ENCODE measurements at regions not wholly inside any gene's neighbourhood (a gene's known extent, or its start where the extent isn't known, plus 50 kb on each side); places are given as distances from the start of the nearest gene placed in this dataset.
A peak's percentile ranks its signal among the peaks of the same experiment; 100 is the strongest.

GRCh38 chr13:53749306-53749705 lies 720.7 kb downstream of the OLFM4 start:
- no peak for DNase-seq

DNA sequence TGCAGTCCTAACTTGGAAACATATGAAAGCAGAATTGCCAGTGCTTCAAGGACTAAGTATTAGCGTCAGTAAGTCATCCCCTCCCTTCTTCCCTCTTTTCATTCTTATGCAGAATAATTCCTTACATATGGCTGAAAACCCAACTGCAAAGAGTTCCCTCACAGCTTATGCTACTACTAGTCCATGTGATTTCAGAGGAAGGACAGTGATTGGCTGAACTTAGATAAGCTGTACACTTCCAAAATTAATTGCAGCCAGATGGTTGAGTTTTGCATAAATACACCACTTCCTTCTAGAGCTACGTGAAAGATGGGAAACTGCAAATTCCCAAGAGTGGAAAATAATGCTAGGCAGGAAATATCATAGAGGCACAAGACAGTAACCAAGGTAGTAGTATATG lies 730.4 kb downstream of the OLFM4 start:
- DNase-seq = no peak

DNA sequence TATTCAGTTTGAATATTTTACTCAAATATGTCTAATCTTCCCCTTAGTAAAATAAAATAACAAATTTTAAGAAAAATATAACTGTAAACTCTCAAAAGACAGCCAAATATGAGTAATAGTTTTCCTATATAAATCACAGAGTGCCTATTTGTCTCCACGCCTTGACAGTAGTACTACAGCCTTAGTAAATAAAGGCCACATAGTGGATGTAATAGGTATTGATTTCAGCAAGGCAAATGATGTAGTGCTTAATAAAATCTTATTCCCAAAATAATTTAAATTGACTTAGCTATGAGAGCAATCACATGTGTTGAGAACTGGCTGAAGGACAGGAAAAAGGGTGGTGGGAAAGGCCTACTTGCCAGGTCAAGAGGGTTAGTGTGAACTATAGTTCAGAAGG lies 747.2 kb downstream of the OLFM4 start:
- no peak for DNase-seq

DNA sequence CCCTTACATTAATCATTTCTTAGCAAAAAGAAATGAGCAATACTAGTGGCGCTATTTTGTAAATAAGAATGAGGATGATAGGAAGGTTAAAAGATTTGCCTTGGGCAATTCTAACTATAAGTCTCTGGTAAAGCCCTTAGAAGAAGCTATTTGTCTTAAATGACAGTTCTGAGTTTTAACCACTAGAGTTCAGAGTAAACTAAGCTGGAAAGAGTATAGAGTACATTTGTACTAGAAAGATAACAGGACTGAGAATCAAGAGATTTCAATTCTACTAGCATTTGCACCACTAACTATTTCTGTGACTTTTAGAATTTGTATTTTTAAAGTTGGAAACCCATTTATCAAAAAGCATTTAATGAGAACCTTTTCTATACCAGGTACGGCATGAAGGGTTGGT lies 750.3 kb downstream of the OLFM4 start:
- DNase-seq = no peak

DNA sequence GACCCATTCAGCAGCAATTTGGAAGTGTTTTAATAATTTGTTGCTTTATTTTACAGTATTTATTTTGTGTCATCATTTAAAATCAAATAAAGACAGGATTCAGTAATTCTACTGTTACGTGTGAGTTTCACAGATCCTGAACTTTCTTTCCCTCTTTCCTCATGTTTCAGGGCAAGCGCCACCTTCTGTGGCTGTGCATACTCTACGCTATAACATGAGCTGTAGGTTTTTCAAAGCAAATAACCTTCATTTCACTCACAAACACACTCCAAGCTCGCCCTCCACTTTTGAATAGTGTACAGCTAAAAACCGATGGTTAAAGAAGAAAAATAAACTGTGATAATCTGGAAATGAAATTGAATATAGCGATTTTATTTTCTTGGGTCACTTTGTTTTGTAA lies 753.3 kb downstream of the OLFM4 start:
- no peak for DNase-seq

- peak; percentile 6 for DNase-seq
These were observed 753.9 kb downstream of the OLFM4 start for GRCh38 chr13:53782488-53782961.

DNA sequence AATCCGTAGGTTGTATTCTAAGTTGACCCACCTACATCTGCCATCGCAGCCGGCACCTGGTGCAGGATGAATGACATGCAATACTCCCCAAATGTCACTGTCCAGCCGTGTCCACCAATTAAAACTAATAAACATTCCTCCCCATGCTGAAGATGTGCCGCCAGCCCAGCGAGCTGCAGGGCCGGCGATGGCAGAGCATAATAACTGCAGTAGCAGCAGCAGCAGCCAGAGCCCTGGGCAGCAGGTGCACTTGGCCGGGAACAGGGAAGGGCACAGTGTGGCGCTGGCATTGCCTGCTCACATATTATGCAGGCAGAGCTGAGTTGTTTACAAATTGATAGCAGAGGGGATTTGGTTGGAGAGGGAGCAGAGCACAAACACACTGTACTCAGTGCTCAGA lies 754.9 kb downstream of the OLFM4 start:
- no peak for DNase-seq

DNA sequence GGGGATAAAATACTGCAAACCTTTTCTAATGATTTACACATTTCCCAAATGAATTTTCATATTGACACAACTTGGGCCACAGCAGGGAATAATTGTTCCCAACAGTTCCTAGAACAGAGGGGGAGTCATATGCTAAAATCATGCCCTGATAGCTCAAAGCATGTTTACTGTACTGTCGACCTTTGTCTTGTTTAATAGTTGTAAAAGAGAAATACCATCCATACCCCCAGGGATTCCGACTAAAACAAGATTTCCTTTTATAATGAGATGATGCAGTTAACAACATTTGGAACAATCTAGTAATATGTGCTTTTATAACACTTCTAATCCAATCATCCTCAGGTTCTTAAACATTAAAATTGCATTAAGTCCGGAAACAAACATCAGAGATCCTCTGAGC lies 759.7 kb downstream of the OLFM4 start:
- no peak for DNase-seq

- no peak for DNase-seq
These were observed 771.4 kb downstream of the OLFM4 start for GRCh38 chr13:53800011-53800410.

DNA sequence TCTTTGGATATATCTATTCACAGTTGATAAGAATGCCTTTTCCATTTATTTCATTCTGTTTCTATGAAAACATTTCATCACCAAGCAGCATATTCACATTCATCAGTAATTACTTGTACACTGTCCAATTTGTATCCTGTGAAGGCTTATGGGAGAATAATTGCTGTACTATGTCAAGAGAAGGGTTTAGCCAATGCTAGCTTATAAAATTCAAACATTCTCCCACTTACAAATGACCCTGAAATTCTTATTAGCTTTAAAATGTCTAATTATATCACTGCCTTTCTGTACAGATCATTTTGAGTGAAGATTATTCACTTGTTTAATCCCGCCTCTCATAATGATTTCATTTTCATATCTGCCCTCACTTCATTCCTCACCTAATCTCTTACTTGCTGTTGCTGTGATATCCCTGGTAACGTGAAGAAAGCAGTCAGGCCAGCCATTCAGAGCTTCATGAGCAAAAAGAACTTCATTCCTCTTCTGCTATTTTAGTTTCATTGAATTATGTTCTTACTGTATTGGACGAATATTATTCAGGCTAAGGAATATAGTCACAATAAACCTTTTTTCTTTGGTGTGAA lies 778.7 kb downstream of the OLFM4 start:
- no peak for DNase-seq

DNA sequence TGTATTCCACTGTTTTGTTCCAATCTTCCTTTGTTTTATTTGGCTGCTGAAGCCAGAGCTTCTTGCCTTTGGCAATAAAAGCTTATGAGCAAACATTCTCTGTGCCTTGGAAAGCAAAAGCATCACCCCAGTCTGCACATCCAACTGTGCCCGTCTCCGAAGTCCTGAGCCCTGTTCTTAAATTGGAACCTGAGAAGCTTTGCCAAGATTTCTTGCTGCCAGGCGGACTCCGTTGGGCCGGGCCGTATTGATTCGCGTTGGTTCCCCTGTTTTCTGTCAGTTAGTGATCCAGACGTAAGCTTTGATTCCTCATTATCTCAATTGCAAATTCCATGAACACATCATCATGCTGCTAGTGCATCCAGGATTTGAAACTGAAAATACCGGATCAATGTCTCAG lies 793.0 kb downstream of the OLFM4 start:
- DNase-seq = no peak

DNA sequence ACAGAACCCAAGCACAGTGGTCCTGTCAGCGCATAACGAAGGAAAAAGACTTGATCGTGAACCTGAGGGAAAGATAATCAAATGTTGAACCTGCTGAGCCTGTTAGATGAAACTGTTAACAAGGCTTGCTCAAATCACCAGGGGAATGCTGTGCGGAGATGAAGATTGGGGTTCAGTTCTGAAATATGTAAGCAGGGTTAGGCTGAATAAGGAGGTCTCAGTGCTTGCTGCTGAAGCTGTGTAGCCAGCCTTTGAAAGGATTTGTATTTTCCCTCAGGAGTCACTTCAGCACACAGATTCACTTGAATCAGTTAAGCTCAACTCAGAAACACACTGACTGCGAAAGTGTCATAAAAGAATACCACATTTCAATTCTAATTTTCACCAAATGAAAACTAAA lies 793.5 kb downstream of the OLFM4 start:
- DNase-seq = no peak

GRCh38 chr13:53839461-53839860 lies 810.8 kb downstream of the OLFM4 start:
- no peak for DNase-seq

- no peak for DNase-seq
These were observed 816.0 kb downstream of the OLFM4 start for GRCh38 chr13:53844473-53845146.

DNA sequence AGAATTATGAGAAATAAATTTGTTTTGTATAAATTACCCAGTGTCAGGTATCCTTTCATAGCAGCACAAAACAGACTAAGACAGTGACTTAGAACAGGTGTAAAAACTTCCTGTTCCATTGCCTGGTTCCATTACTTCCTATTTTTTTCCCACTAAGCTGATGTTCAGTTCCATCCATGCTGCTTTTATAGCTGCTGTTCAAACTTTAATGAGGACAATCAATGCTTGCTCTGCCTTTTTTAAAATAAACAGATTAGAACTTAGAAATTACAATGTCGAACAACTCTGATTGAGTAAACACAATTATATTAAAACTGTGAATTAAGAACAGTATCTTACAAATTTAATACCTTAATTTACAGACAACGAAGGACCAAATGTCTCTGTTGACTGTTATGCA lies 818.9 kb downstream of the OLFM4 start:
- DNase-seq = no peak

DNA sequence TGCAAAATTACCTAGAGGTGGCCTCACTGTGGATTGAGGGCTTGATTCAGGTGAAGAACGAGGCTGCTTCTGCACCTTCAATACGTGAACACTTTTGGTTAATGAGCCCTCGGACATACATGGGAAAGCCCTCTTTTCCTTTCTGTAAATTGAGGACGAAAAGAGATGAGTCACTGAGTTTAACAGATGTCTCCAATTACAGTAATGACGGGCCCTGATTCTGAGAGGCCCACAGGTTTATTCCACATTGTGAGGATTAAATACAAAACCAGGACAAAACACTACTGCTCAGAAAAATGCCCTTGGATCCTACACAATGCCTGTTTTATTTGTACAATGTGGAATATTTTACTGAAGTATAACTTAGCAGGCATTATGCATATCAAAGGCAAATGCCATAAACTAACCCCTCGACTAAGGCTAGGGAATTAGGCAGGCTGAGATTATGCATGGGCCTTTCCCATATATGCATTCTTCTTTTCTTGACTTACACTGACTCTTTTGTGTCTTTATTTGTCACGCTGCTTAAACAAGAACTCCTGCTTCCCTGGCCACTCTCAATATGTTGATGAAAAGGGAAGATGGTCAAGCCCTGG lies 819.9 kb downstream of the OLFM4 start:
- DNase-seq = no peak

- no peak for DNase-seq
These were observed 825.7 kb downstream of the OLFM4 start for GRCh38 chr13:53854321-53854720.

DNA sequence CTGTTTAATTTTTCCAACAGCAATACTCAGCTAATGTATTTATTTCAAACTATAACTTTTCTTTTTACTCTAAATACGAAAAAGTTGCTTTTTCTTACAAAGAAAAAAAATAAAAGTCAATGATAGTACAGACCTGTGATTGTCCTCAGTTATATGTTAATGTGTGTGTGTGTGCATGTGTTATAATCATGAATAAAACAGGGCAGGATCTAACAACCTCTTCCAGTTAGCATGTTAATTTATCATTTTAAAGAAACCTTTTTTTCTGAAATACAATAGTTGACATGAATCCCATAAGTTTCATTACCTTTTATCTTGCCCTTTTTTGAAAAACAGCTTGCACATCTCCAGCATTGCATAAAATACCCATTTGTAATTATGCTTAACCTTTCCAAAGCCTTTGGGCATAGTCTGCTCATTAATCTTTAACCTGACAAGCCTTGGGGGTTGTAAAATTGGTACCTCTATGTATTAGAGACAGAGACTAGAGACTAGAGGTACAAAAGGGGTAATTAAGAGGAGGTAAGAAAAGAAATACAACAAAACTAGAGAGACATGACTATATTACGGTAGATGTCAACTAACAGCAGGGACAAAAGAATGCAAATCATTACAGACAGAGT lies 828.1 kb downstream of the OLFM4 start:
- DNase-seq = no peak

GRCh38 chr13:53863520-53863919 lies 834.9 kb downstream of the OLFM4 start:
- no peak for DNase-seq

DNA sequence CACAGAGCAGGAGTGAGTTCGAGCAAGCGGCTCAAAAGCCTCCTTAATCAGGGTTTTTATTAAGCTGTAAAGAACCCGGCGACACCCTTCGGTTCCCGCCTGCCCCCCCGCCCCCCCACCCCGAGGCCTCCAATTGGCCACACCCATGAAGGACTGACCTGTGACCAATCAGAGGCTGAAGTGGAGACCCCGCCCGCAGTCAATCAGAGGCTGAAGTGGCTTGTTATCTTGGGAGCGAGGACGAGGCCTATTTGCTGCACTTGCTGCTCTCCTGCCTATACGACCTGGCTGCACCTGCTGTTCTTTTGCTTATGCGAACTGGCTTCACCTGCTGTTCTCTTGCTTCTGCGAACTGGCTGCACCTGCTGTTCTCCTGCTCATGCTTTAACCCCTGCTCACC lies 844.9 kb downstream of the OLFM4 start:
- DNase-seq = no peak

- DNase-seq = no peak
These were observed 850.2 kb downstream of the OLFM4 start for GRCh38 chr13:53878861-53879260.

- no peak for DNase-seq
These were observed 857.4 kb downstream of the OLFM4 start for GRCh38 chr13:53885997-53886396.

DNA sequence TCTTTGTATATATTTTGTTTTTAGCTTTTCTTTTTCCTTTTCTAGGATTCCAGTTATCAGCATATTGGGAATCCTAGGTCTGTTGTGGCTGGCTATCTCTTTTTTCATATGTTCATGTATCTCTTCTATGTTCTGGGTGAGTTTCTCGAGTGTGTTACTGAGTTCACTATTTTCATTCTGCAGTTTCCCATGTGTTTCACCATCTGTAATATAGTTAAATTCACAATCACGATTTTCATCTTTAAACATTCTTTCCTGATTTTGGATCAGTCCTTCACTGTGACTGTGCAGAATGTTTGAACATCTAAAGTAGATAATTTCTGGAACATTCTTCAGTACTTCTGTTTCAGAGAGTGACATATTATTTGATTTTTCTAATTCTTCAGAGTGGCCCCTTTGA lies 862.1 kb downstream of the OLFM4 start:
- no peak for DNase-seq

GRCh38 chr13:53901593-53901992 lies 873.0 kb downstream of the OLFM4 start:
- DNase-seq = no peak

Data from CD4-positive, alpha-beta T cell treated with Interleukin-12 subunit alpha and Interleukin-12 subunit beta, for 1 hour (primary cell).